ACHN (cell line): ENCODE measurements at regions not wholly inside any gene's neighbourhood (a gene's known extent, or its start where the extent isn't known, plus 50 kb on each side); places are given as distances from the start of the nearest gene placed in this dataset.
A peak's percentile ranks its signal among the peaks of the same experiment; 100 is the strongest.

ENCODE experiments used
- DNase-seq: peaks from one replicate; pipeline ENCODE4 v3.0.0-alpha.2; 2015
- in situ Hi-C: cut with HindIII; loops from 2 replicates; pipeline ENCODE4 v1.10.0; 2017; ENCODE audit warnings: low sequenced_read_pairs, low pct_ligation_motif_present, low pct_unique_long_range_greater_than_20kb

DNA sequence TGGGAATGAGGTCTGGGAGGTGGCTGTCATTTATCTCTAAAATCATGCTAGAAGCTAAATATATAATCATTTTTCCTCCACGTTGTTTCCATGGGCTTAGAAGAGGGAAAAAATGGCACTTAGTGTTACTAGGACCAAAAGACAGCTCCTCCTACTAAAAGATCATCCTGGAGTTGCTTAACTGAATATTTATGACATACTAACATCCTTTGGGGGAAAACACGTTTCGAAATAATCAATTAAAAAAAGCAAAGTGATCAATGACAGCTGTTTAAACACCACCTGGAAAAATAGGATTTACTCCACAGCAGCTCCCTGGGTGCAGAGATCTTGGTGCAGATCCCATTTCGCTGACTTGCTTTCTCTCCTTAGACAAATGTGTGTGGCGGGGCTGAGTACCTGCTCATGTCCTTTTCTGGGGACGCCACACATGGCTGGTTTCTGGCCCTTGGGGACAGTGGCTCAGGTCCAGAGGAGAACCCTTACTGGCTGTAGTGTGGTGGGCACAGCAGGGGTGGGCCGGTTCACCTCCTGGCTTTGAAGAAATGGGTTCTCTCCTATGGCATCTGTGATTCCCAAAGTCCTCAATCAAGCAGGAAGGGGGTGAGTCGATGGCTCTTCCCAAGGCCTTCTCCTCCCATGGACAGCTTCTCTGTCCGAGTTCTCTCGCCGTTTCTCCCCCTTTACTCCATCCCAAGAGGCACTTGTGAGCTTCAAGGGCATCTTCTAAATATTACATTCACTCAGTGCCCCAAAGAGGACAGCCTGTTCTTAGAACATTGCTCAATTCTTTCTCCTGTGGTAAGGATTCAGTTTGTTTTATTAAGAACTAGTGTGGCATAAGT, 156.4 kb upstream of the KLF14 start:
- in situ Hi-C loops = no loop called here
- DNase-seq = no peak

DNA sequence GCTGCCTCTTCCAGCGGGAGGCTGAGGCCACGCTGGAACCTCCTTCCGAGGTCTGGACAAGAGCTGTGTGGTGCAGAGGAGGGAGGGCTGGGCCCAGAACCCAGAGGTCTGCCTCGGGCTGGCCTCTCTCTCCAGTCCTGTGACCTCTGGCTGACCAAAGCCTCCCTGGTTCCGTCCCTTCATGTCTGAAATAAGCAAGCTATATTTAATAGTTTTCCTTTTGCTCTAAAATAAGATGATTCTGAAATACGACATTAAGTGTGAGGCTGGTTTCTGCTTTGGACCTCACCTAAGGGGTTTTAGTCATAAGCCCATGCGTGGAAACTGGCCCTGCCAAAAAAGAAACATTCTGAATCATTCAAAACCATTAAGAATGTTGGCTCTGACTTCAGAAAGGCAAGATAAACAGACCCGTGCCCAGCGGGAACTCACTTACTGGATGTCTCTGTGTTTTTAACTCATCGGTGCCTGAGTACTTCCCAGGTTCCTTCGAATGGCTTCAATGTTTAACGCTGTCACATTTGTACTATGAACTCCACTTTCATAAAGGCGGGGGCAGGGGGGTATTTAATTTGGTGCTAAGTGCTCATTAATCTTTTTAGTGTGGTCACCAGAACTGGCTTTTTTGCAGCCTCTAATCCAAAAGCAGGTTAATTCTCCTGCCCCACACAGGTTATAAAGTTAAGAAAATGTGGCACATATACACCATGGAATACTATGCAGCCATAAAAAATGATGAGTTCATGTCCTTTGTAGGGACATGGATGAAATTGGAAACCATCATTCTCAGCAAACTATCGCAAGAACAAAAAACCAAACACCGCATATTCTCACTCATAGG, 157.5 kb upstream of the KLF14 start:
- DNase-seq = peak; percentile 96
- in situ Hi-C loops = no loop called here

DNA sequence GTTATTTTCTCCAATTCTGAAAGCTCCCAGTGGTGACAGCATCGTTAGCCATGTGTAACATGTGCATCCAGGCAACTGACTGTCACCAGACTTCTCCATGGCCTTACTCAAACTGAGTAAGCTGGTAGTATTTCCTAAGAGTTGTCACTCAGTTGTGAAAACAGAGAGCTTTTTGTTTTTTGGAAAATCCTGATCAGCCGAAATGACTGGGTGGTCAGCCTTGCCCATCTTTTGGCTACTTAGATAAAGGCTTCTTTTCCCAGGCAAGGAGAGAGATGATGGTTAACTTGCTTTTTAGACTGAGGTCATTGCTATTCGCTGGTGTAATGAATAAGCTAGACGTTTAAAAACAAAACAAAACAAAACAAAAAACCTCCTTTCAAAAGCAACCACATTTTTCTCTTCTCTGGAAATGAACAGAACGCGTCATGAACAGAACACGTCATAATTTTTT, 159.5 kb upstream of the KLF14 start:
- in situ Hi-C loops = no loop called here
- DNase-seq = peak; percentile 79

DNA sequence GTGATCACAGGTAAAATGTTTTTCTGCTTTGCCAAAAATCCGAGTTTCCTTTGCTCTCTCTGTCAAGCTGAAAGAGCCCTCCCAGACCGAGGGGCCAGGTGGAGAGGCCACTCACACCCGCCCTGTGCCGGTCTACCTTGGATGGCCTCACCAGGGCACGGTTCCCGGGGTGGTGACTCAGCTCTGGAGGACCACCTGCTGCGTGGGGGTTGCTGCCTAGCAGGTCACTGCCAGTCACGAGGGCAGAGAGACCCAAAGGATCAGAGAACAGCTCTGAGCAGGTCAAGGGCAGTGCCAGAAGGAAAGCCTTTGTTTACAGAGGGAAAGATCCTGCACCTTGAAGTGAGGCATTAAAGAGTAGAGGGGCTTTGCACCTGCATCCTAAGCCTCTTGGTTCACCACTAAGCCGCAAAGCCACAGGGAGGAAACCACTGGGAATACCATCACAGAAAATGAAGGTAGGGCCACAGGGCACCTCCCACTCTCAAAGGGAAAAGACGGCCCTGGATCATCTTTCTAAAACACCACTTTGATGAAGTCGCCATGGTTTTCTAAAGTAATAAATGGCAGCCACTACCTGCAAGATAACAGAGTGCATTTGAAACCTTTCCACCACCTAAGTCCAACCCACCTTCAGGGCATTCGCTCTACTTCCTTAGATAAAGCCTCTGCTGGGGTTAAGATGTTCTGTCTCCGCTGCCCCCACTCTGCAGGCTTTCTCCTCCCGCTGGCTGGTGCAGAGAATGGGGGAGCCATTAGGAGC, 160.3 kb upstream of the KLF14 start:
- in situ Hi-C loops = no loop called here

DNA sequence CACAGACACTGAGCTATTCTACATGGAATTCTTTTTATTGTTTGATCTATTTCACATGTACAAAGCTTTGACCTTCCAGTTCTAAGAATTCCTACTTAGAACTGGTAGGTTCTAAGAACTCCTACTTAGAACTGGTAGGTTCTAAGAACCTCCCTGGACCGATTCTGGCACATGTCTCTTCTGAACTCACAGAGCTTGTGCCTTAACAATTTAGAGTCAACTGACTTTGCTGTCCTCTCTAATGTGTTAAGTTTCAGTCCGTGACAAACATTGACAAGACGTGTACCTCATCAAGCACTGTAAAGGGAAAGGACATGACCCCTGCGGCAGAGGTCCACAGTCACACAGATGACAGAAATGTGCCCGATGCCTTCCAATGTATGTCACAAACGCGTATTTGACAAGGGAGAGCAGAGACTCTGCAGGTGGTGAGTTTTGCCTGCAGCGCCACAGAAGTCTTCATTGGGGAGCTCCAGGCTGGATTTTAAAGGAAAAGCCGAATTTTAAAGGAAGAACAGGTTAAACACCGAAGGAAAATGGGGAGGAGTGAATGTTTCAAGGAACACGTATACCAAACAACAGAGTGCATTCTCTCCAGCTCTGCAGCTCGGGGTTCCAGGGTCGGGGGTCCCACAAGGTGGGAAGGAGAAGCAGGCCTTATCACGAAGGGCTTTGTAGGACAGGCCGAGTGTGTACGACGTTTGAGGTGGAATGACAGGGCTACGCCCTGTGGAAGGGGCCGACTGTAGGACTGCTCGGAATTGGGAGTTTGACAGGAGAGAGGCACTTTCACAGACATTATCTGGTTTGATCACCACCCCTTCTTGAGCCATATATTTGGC, 161.1 kb upstream of the KLF14 start:
- no peak for DNase-seq
- in situ Hi-C loops = no loop called here

More for the DNA sequence above, 160.3 kb upstream of the KLF14 start:
- DNase-seq = peak; percentile 99

DNA sequence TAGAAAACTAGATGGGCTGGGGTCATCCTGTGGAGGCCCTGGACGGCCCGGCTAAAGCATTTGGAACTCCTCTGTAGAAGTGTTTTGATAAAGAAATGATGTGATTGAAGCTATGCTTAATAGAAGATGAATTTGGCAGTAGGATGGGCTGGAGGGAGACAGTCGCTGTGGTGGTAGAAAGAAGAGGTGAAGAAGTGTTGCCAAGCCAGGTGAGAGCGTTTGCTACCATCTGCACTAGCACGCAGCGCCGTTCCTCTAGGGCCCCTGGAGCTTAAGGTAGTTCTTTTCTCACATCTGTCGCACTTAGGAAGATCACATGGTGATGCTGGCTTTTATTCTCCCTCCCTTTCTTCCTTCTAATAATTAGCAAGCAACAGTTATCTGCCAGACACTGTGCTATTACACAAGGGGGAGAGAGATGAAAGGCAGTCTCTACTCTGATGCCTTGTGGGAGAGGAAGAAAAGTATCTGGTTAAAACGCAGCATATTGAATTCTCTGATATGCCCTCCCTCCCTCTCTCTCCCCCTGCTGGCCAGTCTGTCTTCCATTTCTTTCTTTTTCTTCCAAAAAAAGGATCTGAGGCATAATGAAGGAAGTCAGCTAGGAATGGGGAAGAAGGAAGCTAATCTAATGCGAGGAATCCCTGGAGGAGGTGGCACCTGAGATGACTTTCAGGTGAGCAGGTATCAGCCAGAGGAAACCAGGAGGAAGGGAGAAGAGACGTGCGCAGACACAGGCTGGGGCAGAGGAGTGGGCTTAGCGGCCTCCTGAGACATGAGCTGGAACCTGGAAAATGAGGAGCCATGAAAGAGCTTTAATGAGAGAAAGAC, 162.3 kb upstream of the KLF14 start:
- in situ Hi-C loops = no loop called here

DNA sequence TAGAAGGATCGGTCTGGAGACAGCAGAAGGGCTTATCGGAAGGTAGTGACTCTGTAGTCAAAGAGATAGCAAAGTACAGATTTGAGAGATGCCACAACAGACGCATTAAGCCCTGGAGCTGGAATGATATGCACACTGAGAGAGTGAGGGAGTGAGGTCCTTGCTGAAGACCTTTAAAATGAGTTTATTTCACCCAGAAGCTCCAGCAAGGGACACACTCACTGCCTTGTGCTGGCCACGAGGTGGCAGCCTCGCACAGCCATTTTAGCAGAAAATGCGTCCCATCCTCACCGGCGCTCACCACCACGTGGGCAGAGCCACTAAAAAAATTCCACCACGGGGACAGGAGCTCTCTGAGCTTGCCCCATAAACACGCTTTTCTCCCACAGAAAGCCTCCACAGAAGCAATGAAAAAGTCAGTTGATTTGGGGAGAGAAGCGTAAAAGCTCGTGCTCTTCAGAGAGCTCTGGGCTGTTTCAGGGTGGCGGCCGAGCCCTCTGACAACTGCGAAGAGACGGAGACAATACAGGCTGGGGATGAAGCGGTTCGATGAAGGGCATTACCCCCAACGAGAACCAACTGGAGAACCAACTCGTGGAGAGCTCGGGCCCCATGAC, 163.0 kb upstream of the KLF14 start:
- in situ Hi-C loops = no loop called here
- DNase-seq = peak; percentile 89

More for the DNA sequence above, 162.3 kb upstream of the KLF14 start:
- DNase-seq = peak; percentile 74

DNA sequence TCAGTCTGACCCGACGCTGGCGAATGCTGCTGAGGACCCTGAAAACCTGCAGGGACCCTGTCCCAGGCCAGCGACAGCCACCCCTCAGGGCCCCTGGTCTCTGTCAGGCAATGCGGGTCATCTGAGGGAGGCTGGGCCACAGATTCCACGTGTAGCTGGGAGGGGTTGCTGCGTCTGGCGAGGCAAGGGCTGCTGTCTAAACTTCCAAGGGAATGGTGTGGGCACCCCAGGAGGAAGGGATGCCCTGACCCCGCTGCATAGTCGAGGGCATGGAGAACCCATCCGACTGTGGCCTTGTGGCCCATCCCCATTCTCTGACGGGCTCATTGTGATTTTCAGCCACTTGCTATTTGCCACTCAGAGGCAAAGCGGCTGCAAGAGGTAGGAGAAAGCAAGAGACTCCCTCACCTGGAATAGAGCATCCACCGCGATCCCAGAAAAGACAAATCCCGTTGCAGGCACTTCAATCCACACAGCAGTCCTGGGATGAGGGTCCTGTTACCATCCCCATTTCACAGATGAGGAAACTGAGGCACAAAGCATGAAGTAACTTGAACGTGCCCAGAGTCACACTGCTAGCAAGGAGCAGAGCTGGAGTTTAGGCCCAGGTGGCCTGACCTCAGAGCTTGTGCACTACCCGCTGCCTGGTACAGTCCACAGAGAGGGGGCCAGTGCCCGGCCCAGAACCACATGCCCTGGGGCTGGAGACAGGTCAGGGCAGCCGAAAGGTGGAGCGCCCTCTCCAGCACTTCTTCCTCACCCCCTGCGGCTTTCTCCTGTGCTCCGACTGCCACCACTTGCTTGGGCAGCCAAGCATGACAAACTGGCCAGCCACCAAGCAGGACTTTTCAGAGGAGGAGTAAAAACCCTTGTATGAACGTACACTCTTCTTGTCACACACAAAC, 163.8 kb upstream of the KLF14 start:
- in situ Hi-C loops = no loop called here
- DNase-seq = peak; percentile 97

DNA sequence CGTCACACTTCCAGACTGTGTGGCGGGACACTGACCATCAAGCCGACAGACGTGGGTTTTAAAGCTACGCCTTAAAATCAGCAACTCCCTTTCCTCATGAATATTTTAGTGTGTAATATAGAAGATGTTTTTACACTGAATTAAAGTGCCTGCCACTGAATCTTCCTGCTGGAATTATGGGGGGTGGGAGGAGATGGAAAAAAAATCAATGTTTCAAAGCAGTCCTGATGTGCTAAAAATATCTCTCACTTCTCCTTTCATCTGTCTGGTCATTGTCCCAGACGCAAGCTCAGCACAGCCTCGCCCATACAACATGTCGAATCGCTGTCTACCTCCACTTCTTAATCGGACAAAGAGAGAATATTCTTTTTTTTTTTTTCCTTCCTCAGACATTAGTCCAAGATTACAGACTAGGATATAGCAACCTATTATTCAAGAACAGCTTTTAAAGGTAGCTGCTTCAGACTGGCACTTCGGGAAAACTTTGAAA, 165.1 kb upstream of the KLF14 start:
- DNase-seq = no peak
- in situ Hi-C loops = no loop called here

DNA sequence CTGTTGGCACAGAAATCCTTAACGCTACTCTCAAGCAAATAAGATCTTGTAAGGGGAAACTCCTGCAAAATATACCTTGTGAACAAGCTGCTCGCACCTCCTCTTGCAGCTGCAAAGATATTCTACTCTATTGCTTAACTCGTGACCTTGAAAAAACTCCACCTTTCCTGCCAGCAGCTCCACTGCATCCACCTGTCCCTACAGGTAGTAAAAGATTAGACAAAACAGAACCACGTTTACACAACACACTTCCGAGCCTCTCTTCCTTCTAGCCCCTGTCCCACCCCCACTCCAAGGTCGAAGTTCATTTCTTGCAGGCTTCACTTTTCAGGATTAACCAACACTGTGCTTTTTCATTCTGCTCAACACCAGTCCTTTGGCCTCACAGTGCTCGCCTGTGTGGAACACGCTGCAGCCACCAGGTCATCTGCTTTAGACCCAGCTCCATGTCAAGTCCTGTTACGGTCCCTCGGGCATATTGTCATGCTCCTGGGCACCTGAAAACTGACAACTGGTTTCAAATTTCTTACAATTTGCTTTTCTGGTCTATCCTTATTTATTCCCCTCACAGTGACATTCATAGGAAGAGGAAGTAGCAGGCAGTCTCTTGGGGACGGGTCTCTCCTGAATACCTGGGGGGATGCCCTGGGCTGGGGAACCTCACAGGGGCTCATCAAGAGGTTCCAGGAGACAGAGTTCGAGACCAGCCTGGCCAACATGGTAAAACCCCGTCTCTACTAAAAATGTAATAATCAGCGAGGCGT, 165.8 kb upstream of the KLF14 start:
- no peak for DNase-seq
- in situ Hi-C loops = no loop called here

DNA sequence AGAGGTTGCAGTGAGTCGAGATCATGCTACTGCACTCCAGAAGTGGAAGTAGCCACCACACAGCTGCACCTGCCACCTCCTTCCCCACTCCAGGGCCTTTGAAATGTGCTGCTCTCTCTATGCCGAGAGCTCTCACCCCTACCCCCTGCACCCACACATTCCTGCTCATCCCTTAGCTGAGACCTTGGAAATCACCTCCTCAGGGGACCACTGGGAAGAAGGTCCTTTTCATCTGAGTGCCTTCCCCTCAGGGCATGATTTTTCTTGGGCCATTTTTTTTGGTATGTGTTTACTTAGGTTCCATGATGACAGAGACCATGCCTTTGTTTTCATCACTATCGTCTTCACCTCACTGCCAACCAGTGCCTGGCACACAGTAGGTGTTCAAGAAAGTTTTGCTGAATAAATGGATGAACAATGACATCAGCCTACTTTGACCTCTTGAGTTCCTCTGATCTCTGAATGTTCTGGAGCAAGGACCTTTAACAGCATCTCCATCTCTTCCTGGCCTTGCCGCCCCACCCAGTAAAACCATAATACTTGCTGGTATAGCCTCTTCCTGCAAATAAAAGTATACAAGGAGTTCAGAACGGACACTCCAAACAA, 166.6 kb upstream of the KLF14 start:
- in situ Hi-C loops = no loop called here
- DNase-seq = no peak

DNA sequence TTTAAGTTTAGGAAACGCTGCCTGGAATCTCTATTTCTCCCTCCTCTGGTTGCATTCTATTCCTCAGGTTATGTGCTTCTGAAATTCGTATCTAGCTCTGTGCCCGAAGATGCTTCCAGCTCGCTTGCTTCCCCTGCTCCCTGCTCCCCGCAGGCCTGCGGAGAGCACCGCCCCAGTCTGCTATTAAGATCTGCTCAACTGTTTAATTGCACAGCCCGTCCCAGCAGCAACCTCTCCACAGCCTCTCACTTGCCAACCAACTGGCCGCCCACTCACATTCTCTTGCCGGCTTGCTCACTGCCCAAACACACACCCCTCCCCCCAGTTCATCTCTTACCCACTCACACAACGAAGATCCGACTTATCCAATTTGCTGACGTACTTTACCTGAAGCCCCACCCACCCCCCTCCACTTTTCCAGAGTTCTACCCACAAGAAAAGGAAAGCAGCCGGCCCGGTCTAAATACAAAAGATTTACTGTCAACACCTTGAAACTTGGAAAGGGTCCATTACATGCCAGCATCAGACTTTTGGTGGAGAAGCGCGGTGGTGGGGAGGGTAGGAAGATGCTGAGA, 167.3 kb upstream of the KLF14 start:
- DNase-seq = peak; percentile 70
- in situ Hi-C loops = no loop called here

DNA sequence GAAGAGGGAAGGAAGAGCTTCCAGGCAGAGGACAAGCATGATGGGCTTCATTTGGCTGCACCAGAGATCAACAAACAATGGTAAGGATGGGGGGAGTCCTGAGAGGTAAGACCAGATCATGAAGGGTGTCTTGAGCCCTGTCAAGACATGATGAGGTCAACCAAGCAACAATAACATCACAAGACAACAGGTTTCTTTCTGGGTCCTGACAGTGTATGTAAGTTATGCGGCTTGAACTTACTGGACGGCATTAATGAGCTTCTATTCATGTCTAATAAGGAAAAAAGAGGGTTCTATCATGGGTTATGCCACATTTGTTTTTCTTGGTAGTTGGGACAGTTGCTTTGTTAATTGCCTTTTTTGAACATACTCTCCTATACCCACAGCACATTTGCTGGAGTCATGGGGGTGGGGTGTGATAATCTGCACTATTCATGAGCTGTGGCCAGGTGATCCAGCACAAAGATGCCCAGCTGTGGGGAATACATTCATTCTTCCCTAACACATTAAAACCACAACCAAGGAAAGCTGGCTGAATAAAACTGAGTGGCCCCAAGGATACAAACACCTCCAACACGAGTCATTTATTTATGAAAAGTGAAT, 168.8 kb upstream of the KLF14 start:
- in situ Hi-C loops = no loop called here
- no peak for DNase-seq

DNA sequence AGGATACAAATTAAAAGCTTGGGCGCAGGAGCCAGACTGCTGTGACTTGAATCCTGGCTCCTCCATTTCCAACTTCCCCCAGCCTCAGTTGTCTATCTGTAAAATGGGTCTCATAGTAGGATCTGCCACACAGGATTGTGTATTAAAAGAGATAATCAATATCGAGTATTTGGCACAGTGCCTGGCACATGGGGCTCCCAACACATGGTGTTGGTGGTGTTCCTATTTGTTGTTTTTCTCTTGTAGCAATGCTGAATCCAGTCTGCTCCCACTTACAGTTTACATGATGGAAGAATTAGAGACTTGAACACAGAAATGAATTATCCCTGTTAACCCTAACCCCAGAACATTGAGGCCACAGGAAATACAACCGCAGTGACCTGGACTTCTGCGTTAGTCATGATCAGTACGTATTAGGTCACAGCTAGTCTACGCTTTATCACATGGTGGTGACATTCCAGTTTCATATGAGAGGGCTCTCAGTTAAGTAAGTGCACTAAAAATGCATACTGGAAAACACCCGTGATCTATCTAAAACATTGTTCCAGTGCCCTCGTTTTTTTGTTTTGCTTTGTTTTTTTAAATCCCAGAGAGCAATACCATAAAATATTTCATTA, 169.5 kb upstream of the KLF14 start:
- peak; percentile 88 for DNase-seq
- in situ Hi-C loops = no loop called here
